Neural progenitor cell (in vitro differentiated cells): ENCODE measurements at regions not wholly inside any gene's neighbourhood (a gene's known extent, or its start where the extent isn't known, plus 50 kb on each side); places are given as distances from the start of the nearest gene placed in this dataset.

Experiments used
- DNase-seq: peaks from one replicate; pipeline ENCODE4 v3.0.0-alpha.2; 2016; ENCODE audit warnings: low spot score
- H2AFZ ChIP-seq: fragments of 200-600 bp; sonication (generic); replicated peaks from 2 replicates; pipeline ENCODE4 v1.6.1; 2016; ENCODE audit warnings: antibody characterized with exemption
- H3F3A ChIP-seq: fragments of 200-600 bp; sonication (generic); 2 replicates; pipeline ENCODE4 v1.6.1; 2016; ENCODE audit warnings: antibody characterized with exemption, low read depth
- H3K27ac ChIP-seq: fragments of 200-600 bp; sonication (generic); 2 replicates; pipeline ENCODE4 v1.5.1; 2016; ENCODE audit warnings: mild to moderate bottlenecking
- H3K27me3 ChIP-seq: fragments of 200-600 bp; sonication (generic); 2 replicates; pipeline ENCODE4 v1.6.1; 2016; ENCODE audit warnings: mild to moderate bottlenecking, moderate library complexity
- H3K36me3 ChIP-seq: fragments of 200-600 bp; sonication (generic); 2 replicates; pipeline ENCODE4 v1.5.1; 2016
- H3K4me1 ChIP-seq: fragments of 200-600 bp; sonication (generic); 2 replicates; pipeline ENCODE4 v1.6.1; 2016; ENCODE audit warnings: mixed run types
- H3K4me2 ChIP-seq: fragments of 200-600 bp; sonication (generic); 2 replicates; pipeline ENCODE4 v1.6.1; 2016
- H3K4me3 ChIP-seq: fragments of 200-600 bp; sonication (generic); 2 replicates; pipeline ENCODE4 v1.5.1; 2016
- H3K79me2 ChIP-seq: fragments of 200-600 bp; sonication (generic); 2 replicates; pipeline ENCODE4 v1.6.1; 2016; ENCODE audit warnings: low read depth
- H3K9ac ChIP-seq: fragments of 200-600 bp; sonication (generic); 2 replicates; pipeline ENCODE4 v1.6.1; 2016
- H3K9me3 ChIP-seq: fragments of 200-600 bp; sonication (generic); 2 replicates; pipeline ENCODE4 v1.5.1; 2016; ENCODE audit warnings: low read depth
- H4K20me1 ChIP-seq: fragments of 200-600 bp; sonication (generic); 2 replicates; pipeline ENCODE4 v1.6.1; 2016; ENCODE audit warnings: low read depth
- H3K27ac Mint-ChIP-seq: 3 replicates; pipeline ENCODE4 v1.8.0; 2021; ENCODE audit warnings: mixed read lengths
- H3K27me3 Mint-ChIP-seq: 2 replicates; pipeline ENCODE4 v1.8.0; 2022; ENCODE audit warnings: low read depth, mild to moderate bottlenecking, inconsistent platforms, moderate library complexity, mixed read lengths; ENCODE audit not compliant: insufficient read depth
- H3K36me3 Mint-ChIP-seq: 3 replicates; pipeline ENCODE4 v1.8.0; 2021; ENCODE audit warnings: mixed read lengths
- H3K4me1 Mint-ChIP-seq: 3 replicates; pipeline ENCODE4 v1.8.0; 2021; ENCODE audit warnings: mixed read lengths
- H3K4me3 Mint-ChIP-seq: 3 replicates; pipeline ENCODE4 v1.8.0; 2021; ENCODE audit warnings: mild to moderate bottlenecking, moderate library complexity, mixed read lengths
- H3K9me3 Mint-ChIP-seq: 3 replicates; pipeline ENCODE4 v1.8.0; 2020; ENCODE audit warnings: mixed read lengths
- CTCF ChIP-seq: fragments of 200-600 bp; sonication (generic); IDR thresholded peaks from 2 replicates; pipeline ENCODE4 v1.5.1; 2017; ENCODE audit warnings: antibody characterized with exemption, mild to moderate bottlenecking
- EZH2 ChIP-seq: fragments of 200-600 bp; sonication (generic); IDR thresholded peaks from 2 replicates; pipeline ENCODE4 v1.6.1; 2017; ENCODE audit warnings: antibody characterized with exemption, mild to moderate bottlenecking, moderate library complexity
- EZH2phosphoT487 ChIP-seq: fragments of 200-600 bp; sonication (generic); IDR thresholded peaks from 2 replicates; pipeline ENCODE4 v1.6.1; 2017; ENCODE audit warnings: antibody characterized with exemption

- Mint-ChIP-seq H3K27ac (no peak overlapping the region), H3K4me3 (no peak overlapping the region), H3K36me3 (no peaks in the 10 kb centered on the region), H3K9me3 (no peaks in the 10 kb centered on the region), H3K27me3 (no peaks in the 10 kb centered on the region), H3K4me1 (no peaks in the 10 kb centered on the region)
- no peak for TF ChIP-seq EZH2phosphoT487
- TF ChIP-seq EZH2 = no peak
- TF ChIP-seq CTCF = peak; percentile 95
- Histone ChIP-seq H3K27me3 (no peaks in the 10 kb centered on the region), H3K4me2 (no peak overlapping the region), H3K27ac (no peak overlapping the region), H4K20me1 (no peaks in the 10 kb centered on the region), H3K36me3 (no peaks in the 10 kb centered on the region), H3K4me3 (no peak overlapping the region), H3K9ac (no peak overlapping the region), H3K79me2 (no peaks in the 10 kb centered on the region), H3K4me1 (no peaks in the 10 kb centered on the region), H3K9me3 (no peaks in the 10 kb centered on the region), H3F3A (no peaks in the 10 kb centered on the region), H2AFZ (no peak overlapping the region)
- DNase-seq = peak; percentile 75
Measured at GRCh38 chr1:48109390-48110013, 112.3 kb upstream of the TRABD2B start.

DNA sequence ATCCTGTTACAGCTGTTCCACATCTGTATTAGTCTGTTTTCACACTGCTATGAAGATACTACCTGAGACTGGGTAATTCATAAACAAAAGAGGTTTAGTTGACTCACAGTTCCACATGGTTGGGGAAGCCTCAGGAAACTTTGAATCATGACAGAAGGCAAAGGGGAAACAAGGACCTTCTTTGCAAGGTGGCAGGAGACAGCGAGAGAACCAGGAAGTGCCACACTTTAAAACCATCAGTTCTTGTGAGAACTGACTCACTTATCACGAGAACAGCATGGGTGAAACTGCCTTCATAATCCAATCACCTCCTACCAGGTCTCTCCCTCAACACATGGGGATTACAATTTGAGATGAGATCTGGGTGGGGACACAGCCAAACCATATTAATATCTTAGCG, 110.3 kb upstream of the TRABD2B start:
- Histone ChIP-seq H3K79me2 (no peaks in the 10 kb centered on the region), H3K9ac (no peak overlapping the region), H3K4me3 (no peak overlapping the region), H3K4me2 (no peak overlapping the region), H2AFZ (no peak overlapping the region), H3K27ac (no peak overlapping the region), H3F3A (no peaks in the 10 kb centered on the region), H4K20me1 (no peaks in the 10 kb centered on the region), H3K36me3 (no peaks in the 10 kb centered on the region), H3K27me3 (no peaks in the 10 kb centered on the region), H3K9me3 (no peaks in the 10 kb centered on the region), H3K4me1 (no peaks in the 10 kb centered on the region)
- Mint-ChIP-seq H3K4me3 (no peak overlapping the region), H3K36me3 (no peaks in the 10 kb centered on the region), H3K4me1 (no peaks in the 10 kb centered on the region), H3K9me3 (no peaks in the 10 kb centered on the region), H3K27ac (no peak overlapping the region), H3K27me3 (no peaks in the 10 kb centered on the region)
- TF ChIP-seq EZH2 = no peak
- TF ChIP-seq EZH2phosphoT487 = no peak
- TF ChIP-seq CTCF = no peak
- DNase-seq = no peak

DNA sequence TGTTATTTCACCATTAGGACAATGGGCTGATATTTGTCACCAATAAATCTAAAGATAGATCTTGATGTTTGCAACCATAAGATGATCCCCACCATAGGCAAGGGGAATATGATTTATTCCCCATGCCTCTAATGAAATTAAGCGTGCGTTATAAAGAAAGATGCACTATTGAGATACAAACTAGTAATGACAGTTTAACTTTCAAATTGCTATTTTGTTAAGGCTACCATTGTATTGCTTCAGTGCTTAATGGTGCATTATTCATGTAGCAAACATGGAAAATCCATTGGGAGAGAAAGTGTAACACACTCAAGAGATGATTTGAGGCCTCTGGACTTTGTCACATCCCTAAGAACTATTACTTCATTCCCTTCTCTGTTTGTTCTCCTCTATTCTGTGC, 108.9 kb upstream of the TRABD2B start:
- Mint-ChIP-seq H3K4me3 (no peak overlapping the region), H3K4me1 (no peaks in the 10 kb centered on the region), H3K27me3 (no peaks in the 10 kb centered on the region), H3K27ac (no peak overlapping the region), H3K9me3 (no peaks in the 10 kb centered on the region), H3K36me3 (no peaks in the 10 kb centered on the region)
- Histone ChIP-seq H3K9me3 (no peaks in the 10 kb centered on the region), H3K27ac (no peak overlapping the region), H3F3A (no peaks in the 10 kb centered on the region), H3K4me2 (no peak overlapping the region), H3K4me1 (no peaks in the 10 kb centered on the region), H2AFZ (no peak overlapping the region), H3K27me3 (no peaks in the 10 kb centered on the region), H3K36me3 (no peaks in the 10 kb centered on the region), H3K9ac (no peak overlapping the region), H3K79me2 (no peaks in the 10 kb centered on the region), H3K4me3 (no peak overlapping the region), H4K20me1 (no peaks in the 10 kb centered on the region)
- TF ChIP-seq CTCF (no peak), EZH2phosphoT487 (no peak)
- no peak for DNase-seq
